ENCODE measurements at regions not wholly inside any gene's neighbourhood (a gene's known extent, or its start where the extent isn't known, plus 50 kb on each side); places are given as distances from the start of the nearest gene placed in this dataset.

GRCh38 chr18:41457765-41458326 is 497.2 kb upstream of the PIK3C3 start:
- TF ChIP-seq, protein P1, sequence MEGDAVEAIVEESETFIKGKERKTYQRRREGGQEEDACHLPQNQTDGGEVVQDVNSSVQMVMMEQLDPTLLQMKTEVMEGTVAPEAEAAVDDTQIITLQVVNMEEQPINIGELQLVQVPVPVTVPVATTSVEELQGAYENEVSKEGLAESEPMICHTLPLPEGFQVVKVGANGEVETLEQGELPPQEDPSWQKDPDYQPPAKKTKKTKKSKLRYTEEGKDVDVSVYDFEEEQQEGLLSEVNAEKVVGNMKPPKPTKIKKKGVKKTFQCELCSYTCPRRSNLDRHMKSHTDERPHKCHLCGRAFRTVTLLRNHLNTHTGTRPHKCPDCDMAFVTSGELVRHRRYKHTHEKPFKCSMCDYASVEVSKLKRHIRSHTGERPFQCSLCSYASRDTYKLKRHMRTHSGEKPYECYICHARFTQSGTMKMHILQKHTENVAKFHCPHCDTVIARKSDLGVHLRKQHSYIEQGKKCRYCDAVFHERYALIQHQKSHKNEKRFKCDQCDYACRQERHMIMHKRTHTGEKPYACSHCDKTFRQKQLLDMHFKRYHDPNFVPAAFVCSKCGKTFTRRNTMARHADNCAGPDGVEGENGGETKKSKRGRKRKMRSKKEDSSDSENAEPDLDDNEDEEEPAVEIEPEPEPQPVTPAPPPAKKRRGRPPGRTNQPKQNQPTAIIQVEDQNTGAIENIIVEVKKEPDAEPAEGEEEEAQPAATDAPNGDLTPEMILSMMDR (IDR thresholded peaks at IDR 0.05), result no peak
- no peak for TF ChIP-seq POLR2A (IDR thresholded peaks at IDR 0.05)

All from testis (tissue), 2 donors.